ENCODE measurements at regions not wholly inside any gene's neighbourhood (a gene's known extent, or its start where the extent isn't known, plus 50 kb on each side); places are given as distances from the start of the nearest gene placed in this dataset.

DNA sequence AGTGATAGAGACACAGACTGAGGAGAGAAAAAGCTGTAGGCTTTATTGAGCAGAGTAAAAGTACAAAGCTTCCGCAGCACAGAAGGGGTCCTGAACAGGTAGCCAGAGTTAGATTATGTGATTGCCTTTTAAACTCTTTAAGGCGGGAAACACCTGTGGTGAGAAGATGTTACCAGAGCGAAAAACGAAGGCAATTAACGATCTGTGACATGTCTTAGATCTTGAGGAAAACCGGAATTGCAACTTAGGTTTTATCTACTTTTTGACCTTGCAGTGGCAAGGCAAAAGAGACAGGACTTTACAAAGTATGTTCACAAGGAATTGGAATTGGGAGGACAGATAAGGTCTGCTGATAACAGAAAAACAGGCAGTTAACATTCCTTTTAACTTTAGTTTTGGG, 493.6 kb upstream of the FAT3 start:
- 78% methylated on average over 6 of the region's 6 CpGs for WGBS (ENCODE audit: low lambda C conversion rate)
- H3K27ac ChIP-seq (ENCODE audit: low read depth in 2 of 2, low read length in 1 of 2): no peak overlapping the region
- no peaks in the 10 kb centered on the region for H3K79me2 ChIP-seq (ENCODE audit: insufficient read depth)
- H2AFZ ChIP-seq (ENCODE audit: low read depth): no peak overlapping the region
- H3K9me3 ChIP-seq: no peaks in the 10 kb centered on the region
- no peaks in the 10 kb centered on the region for H3K9me2 ChIP-seq
- H3F3A ChIP-seq (replicated peaks; ENCODE audit: insufficient read depth): no peaks in the 10 kb centered on the region
- no peak overlapping the region for H3K9ac ChIP-seq
- no peak for DNase-seq
- H4K20me1 ChIP-seq (ENCODE audit: insufficient read depth): no peaks in the 10 kb centered on the region
- no peaks in the 10 kb centered on the region for H3K27me3 ChIP-seq (ENCODE audit: insufficient read depth)
- ChIA-PET CTCF (no interaction called here), POLR2A (no interaction called here)
- no peak overlapping the region for H3K4me2 ChIP-seq
- no peaks in the 10 kb centered on the region for H3K36me3 ChIP-seq (replicated peaks in 1 of 2; ENCODE audit: control insufficient read depth in 1 of 2, insufficient read depth in 2 of 2, low read length in 1 of 2)
- no peak overlapping the region for H3K4me3 ChIP-seq (ENCODE audit: low read depth in 2 of 2, low read length in 1 of 2)
- H3K4me1 ChIP-seq (ENCODE audit: control insufficient read depth in 1 of 2, insufficient read depth in 2 of 2, low read depth in 1 of 2, low read length in 1 of 2): no peaks in the 10 kb centered on the region
- TF ChIP-seq SMC3 (IDR thresholded peaks at IDR 0.05; ENCODE audit: low read depth, low read length): no peak
- no peak for TF ChIP-seq NRF1 (IDR thresholded peaks at IDR 0.05; ENCODE audit: low read depth, low read length)
- TF ChIP-seq FOSL2 (IDR thresholded peaks at IDR 0.05; ENCODE audit: borderline replicate concordance, low read depth): no peak
- no peak for TF ChIP-seq USF1 (IDR thresholded peaks at IDR 0.05; ENCODE audit: borderline replicate concordance, low read depth)
- no peak for TF ChIP-seq JUND (IDR thresholded peaks at IDR 0.05)
- TF ChIP-seq FOXM1 (IDR thresholded peaks at IDR 0.05; ENCODE audit: low read depth): no peak
- TF ChIP-seq PBX3 (IDR thresholded peaks at IDR 0.05): no peak
- TF ChIP-seq YY1 (IDR thresholded peaks at IDR 0.05; ENCODE audit: low read depth): no peak
- no peak for TF ChIP-seq USF2 (IDR thresholded peaks at IDR 0.05; ENCODE audit: borderline replicate concordance, low read depth, low read length)
- no peak for TF ChIP-seq TCF12 (IDR thresholded peaks at IDR 0.05)
- TF ChIP-seq NFIC (IDR thresholded peaks at IDR 0.05; ENCODE audit: borderline replicate concordance): no peak
- TF ChIP-seq, protein P1, sequence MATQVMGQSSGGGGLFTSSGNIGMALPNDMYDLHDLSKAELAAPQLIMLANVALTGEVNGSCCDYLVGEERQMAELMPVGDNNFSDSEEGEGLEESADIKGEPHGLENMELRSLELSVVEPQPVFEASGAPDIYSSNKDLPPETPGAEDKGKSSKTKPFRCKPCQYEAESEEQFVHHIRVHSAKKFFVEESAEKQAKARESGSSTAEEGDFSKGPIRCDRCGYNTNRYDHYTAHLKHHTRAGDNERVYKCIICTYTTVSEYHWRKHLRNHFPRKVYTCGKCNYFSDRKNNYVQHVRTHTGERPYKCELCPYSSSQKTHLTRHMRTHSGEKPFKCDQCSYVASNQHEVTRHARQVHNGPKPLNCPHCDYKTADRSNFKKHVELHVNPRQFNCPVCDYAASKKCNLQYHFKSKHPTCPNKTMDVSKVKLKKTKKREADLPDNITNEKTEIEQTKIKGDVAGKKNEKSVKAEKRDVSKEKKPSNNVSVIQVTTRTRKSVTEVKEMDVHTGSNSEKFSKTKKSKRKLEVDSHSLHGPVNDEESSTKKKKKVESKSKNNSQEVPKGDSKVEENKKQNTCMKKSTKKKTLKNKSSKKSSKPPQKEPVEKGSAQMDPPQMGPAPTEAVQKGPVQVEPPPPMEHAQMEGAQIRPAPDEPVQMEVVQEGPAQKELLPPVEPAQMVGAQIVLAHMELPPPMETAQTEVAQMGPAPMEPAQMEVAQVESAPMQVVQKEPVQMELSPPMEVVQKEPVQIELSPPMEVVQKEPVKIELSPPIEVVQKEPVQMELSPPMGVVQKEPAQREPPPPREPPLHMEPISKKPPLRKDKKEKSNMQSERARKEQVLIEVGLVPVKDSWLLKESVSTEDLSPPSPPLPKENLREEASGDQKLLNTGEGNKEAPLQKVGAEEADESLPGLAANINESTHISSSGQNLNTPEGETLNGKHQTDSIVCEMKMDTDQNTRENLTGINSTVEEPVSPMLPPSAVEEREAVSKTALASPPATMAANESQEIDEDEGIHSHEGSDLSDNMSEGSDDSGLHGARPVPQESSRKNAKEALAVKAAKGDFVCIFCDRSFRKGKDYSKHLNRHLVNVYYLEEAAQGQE (IDR thresholded peaks at IDR 0.05; ENCODE audit: low read depth, low read length): no peak
- no peak for TF ChIP-seq MXI1 (IDR thresholded peaks at IDR 0.05; ENCODE audit: low read depth, low read length)
- TF ChIP-seq TEAD4 (IDR thresholded peaks at IDR 0.05; ENCODE audit: borderline replicate concordance, insufficient read depth): no peak
- TF ChIP-seq EZH2phosphoT487 (IDR thresholded peaks at IDR 0.05; ENCODE audit: borderline replicate concordance, low read depth): no peak
- TF ChIP-seq RXRA (IDR thresholded peaks at IDR 0.05; ENCODE audit: borderline replicate concordance, low read depth): no peak

Measured in SK-N-SH (cell line).